RWPE1 (cell line): ENCODE measurements at regions not wholly inside any gene's neighbourhood (a gene's known extent, or its start where the extent isn't known, plus 50 kb on each side); places are given as distances from the start of the nearest gene placed in this dataset.

ENCODE experiments used
- CTCF ChIA-PET: fragments of 350-600 bp; sonication (Branson Sonifier 250); formaldehyde crosslinking; extraction: SDS; loops from one replicate; lab custom pipeline; 2021; lab: Yijun Ruan, JAX
- POLR2A ChIA-PET: fragments of 400-600 bp; formaldehyde crosslinking; extraction: SDS; loops from one replicate; lab custom pipeline; 2020; ENCODE audit warnings: antibody characterized with exemption; ENCODE audit not compliant: low non-redundant PET; lab: Yijun Ruan, JAX
- DNase-seq: peaks from one replicate; pipeline ENCODE4 v3.0.0; 2012; ENCODE audit warnings: low spot score
- H3K27ac ChIP-seq: fragments of 450-650 bp; 2 replicates; pipeline ENCODE4 v1.5.1; 2017
- CTCF ChIP-seq: fragments of 450-650 bp; conservative IDR thresholded peaks from 2 replicates; pipeline ENCODE4 v1.5.1; 2017; ENCODE audit warnings: low read depth, mild to moderate bottlenecking

GRCh38 chr7:10838228-10838627, 135.4 kb upstream of the PHF14 start:
- CTCF ChIA-PET: no interaction called here
- no peak for TF ChIP-seq CTCF
- no peak for DNase-seq

GRCh38 chr7:10845225-10845624, 128.4 kb upstream of the PHF14 start:
- CTCF ChIA-PET: no interaction called here
- H3K27ac ChIP-seq: no peak overlapping the region
- no peak for DNase-seq
- TF ChIP-seq CTCF: no peak
- POLR2A ChIA-PET: no interaction called here

More at GRCh38 chr7:10838228-10838627, 135.4 kb upstream of the PHF14 start:
- H3K27ac ChIP-seq: no peak overlapping the region
- POLR2A ChIA-PET: no interaction called here

GRCh38 chr7:10855583-10855982, 118.1 kb upstream of the PHF14 start:
- H3K27ac ChIP-seq: no peak overlapping the region
- DNase-seq: no peak
- POLR2A ChIA-PET: no interaction called here
- TF ChIP-seq CTCF: no peak
- CTCF ChIA-PET: no interaction called here

GRCh38 chr7:10860516-10860915, 113.2 kb upstream of the PHF14 start:
- H3K27ac ChIP-seq: no peak overlapping the region
- peak; percentile 37 for DNase-seq
- TF ChIP-seq CTCF: no peak
- POLR2A ChIA-PET: no interaction called here
- CTCF ChIA-PET: no interaction called here

- POLR2A ChIA-PET: no interaction called here
- no peak for DNase-seq
These were observed 110.2 kb upstream of the PHF14 start for GRCh38 chr7:10863476-10863875.

GRCh38 chr7:10874666-10875065, 99.0 kb upstream of the PHF14 start:
- H3K27ac ChIP-seq: no peak overlapping the region
- no peak for DNase-seq
- TF ChIP-seq CTCF: no peak
- ChIA-PET POLR2A (no interaction called here), CTCF (no interaction called here)

More at GRCh38 chr7:10863476-10863875, 110.2 kb upstream of the PHF14 start:
- CTCF ChIA-PET: no interaction called here
- H3K27ac ChIP-seq: no peak overlapping the region
- TF ChIP-seq CTCF: no peak

GRCh38 chr7:10875080-10875479, 98.6 kb upstream of the PHF14 start:
- no peak for DNase-seq
- POLR2A ChIA-PET: no interaction called here
- no peak for TF ChIP-seq CTCF
- H3K27ac ChIP-seq: no peak overlapping the region
- CTCF ChIA-PET: no interaction called here
